ENCODE measurements at regions not wholly inside any gene's neighbourhood (a gene's known extent, or its start where the extent isn't known, plus 50 kb on each side); places are given as distances from the start of the nearest gene placed in this dataset.

DNA sequence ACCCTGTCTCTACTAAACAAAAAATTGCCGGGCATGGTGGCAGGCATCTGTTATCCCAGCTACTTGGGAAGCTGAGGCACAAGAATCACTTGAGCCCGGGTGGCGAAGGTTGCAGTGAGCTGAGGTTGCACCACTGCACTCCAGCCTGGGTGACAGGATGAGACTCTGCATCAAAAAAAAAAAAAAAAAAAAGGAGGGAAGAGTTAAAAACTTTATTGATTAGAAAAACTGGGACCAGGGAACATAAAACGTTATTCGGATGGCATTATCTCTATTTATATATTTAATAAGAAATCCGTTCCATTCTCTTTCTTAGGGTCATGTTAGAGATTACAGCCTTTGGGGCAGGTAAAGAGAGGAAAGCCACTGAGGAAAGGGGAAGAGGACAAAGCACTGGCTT, 197.5 kb downstream of the BCR start:
- DNase-seq: no peak

DNA sequence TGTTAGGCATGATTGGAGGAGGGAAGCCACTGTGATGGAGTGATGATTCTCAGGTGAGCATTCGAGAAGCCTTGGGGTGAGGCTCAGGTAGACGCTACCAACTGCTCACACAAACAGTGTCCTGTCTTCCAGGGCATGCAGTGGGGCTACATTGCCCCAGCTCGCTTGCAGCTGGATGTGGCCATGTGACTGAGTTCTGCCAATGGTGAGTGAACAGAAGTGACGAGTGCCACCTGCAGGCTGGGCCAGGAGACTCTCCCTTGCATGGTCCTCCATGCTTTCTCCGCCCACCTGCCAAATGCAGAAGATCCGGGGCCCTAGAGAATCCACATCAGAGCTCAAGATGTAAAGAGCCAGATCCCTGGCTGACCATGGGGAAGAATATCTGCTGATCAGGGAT, 195.9 kb downstream of the BCR start:
- peak; percentile 61 for DNase-seq

DNA sequence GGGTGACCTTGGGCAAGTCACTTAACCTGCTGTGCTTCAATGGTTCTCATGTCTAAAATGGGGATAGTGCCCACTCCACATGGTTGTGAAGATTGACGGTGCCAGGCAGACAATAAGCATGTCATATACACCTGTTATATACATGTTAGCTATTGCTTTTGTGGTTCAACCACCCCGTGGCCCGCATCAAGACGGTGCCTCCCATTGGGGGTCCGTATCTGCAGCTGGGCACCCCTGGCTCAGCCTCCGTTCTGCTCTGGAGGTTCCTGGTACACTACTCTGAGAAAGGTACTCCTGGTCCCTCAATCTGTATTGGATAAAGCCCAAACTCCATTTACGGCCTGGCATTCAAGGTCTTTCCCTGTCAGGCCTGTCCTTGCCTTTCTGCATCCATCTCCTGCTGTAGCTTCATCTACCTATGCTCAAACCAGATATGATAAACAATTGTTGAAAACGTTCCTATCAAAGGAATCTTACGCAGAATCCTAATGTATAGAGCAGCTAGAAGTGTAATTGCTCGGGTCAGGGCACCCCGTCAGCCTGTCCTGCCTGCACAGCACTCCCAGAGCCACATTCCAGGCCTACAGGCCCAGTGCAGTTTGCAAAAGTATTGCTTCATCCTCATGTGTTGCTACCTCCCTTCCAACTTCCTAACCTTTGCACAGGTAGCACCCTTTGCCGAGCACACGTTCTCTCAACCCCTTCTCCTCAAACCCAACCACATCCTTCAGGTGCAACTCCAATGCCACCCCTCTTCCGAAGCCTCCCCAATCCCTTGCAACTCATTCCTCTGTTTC, 194.9 kb downstream of the BCR start:
- no peak for DNase-seq

- DNase-seq: no peak
Observed at GRCh38 chr22:23373601-23374000, 193.3 kb downstream of the BCR start.

DNA sequence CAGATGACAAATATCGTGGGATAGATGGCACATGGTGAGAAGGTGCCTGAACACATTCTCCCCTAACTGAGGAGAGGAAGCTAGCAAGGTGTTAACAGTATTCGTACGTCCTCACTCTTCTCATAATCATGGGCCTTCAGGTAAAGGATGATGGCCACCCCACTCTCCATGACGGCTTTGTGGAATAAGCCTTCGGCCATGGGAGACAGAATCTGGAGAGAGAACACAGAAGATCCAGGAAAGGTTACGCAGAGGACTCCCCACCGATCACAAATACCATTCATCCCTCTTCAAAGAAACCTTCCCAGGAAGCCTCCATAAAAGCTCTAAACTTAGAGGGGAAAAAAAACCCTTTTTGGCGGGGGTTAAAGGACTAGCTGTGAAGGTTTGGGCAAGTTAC, 189.9 kb downstream of the BCR start:
- DNase-seq: no peak

GRCh38 chr22:23369054-23369685, 188.9 kb downstream of the BCR start:
- no peak for DNase-seq
